GM18861 (cell line): ENCODE measurements at regions not wholly inside any gene's neighbourhood (a gene's known extent, or its start where the extent isn't known, plus 50 kb on each side); places are given as distances from the start of the nearest gene placed in this dataset.

Experiments
- ATAC-seq: cut with Tn5 transposase; IDR thresholded peaks from one replicate; pipeline ENCODE4 v1.9.1; 2021; ENCODE audit not compliant: unreplicated experiment

DNA sequence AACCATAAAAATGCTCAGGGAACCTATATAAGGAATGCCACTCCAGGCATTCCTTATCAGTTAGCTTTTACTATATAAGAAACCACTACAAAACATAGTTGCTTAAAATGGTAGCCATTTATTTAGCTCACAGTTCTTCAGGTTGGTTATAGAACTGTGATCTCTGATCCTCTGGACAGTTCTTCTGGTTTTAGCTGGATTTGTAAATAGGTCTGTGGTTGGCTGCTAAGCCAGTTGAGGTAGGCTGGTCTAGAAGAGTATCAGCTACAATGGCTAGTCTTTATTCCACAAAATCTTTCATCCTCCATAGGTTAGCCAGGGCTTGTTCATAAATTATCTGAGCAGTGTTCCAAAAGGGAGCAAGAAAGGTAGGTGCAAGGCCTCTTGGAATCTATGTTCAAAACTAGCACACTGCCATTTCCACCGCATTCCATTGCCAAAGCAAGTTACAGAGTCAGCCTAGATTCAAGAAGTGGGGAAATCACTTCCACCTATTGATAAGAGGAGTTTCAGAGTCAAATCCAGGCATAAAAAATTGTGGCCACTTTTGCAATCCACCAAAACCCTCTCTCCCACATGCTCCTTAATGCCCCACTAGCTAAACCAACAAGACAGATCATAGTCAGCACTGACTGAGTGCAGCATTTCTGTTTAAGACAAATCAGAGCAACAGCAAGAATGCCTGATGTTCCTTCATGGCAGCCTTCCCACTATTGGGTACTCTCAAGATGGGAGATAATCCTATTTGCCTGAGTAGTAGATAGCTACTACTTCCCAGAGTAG, 146.4 kb downstream of the IRS1 start:
- ATAC-seq: no peak

DNA sequence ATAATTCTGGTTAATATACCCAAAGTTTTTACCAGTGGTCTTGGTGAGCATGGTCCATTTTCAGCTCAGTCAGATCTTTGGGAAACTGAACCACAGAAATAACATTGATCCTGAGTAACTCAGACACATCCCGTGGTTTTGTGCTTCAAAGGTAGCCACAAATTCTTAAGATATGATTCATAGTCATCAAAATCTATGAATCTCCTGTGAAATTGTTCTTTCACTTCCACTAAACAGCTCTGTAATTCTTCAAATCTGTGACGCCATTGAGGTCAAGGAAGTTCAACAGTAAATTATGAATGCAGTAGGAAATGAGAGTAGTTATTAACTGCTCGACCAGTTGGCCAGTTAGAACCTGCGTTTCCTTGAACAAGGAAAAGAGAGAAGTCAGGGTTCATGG, 147.3 kb downstream of the IRS1 start:
- peak; percentile 71 for ATAC-seq

DNA sequence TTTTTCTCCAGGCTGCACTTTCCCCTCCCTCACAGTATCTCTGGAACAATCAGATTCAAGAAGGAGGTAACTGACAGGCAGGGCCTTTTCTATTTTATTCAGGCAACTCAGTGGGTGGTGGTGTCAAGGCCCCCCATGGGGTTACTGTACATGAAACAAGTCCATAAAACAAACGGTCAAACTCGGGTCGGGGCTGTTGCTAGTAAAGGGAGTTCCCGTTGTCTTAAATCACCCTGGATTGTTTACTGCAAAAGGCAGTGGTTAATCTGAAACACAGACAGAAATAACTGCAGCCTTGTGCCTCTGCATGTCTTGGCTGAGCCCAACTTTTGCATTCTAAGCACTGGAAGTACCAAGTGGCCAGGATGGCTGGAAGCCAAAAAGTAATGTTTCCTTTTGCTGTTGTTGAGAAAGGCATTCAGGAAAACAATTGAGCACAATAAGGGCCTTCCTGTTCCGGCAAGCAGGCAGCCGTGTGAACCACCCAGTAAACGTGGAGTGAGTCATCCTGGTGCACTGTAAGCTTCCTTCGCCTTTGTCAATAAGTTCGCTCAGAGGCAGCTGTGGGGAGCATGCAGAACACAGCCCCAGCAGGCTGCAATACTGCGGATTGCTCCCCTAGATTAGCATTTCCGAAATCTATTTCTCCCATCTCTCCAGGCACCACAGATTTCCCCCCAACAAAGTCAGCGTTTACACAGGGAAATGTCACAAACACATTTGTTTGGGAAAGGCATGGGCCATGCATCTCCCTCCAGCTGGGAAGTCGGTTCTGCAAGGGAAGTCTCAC, 149.6 kb downstream of the IRS1 start:
- ATAC-seq: peak; percentile 80

DNA sequence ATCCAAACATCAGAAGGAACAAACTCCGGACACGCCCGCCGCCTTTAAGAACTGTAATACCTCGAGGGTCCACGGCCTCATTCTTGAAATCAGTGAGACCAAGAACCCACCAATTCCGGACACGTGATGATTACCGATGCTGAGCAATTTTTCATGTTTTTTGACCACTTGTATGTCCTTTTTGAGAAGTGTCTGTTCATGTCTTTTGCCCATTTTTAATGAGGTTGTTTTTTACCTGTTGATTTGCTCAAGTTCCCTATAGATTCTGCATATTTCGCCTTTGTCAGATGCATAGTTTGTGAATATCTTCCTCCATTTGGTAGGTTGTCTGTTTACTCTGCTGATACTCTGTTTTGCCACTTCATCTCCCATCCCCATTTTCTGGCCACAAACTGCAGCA, 150.4 kb downstream of the IRS1 start:
- no peak for ATAC-seq

DNA sequence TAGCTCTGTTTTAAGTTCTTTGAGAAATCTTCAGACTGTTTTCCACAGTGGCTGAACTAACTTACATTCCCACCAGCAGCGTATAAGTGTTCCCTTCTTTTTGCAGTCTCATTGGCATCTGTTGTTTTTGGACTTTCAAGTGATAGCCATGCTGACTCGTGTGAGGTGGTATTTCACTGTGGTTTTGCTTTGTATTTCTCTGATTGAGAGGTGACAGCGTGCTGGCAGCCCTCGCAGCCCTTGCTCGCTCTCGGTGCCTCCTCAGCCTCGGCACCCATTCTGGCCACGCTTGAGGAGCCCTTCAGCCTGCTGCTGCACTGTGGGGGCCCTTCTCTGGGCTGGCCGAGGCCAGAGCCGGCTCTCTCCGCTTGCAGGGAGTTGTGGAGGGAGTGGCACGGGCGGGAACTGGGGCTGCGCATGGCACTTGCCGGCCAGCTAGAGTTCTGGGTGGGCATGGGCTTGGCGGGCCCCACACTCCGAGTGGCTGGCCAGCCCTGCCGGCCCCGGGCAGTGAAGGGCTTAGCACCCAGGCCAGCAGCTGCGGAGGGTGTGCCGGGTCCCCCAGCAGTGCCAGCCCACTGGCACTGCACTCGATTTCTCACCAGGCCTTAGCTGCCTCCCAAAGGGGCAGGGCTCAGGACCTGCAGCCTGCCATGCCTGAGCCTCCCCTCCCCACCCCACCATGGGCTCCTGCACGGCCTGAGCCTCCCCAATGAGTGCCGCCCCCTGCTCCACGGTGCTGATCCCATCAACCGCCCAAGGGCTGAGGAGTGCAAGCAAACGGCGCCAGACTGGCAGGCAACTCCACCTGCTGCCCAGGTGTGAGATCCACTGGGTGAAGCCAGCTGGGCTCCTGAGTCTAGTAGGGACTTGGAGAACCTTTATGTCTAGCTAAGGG, 151.8 kb downstream of the IRS1 start:
- ATAC-seq: no peak

DNA sequence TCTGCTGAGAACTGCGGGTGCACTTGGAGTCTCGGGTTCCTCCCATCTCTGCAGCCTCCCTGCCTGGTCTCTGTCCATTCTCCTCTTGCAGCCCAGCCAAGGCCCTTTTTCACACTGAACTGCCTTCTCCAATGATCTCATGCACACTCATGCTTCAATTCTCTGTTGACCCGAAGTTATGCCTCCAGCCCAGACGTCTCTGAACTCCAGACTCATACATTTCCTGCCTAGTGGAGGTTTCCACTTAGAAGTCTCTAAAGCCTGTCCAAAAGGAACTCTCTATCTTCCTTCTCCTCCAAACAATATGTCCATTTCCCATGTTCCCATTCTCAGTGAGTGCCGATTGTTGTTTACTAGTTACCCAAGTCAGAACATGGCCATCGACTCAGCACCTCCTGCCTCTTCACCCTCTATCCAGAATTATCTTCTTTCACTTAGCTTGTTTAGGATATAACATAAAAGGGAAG, 155.2 kb downstream of the IRS1 start:
- no peak for ATAC-seq

DNA sequence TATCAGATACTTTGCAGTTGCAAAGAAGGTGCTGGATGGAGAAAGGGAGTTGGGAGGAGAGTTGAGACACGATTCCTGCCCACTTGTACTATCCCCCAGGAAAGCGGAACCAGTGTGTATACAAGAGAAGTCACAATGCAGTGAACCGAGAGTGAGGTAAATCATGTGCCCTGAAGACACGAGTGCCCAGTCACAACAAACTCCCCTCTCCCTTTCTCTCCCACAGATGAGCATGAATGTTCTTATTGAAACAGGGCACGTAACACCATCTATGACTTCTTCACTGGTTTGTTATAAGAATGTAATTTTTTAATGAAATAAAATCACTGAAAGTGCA, 155.7 kb downstream of the IRS1 start:
- no peak for ATAC-seq

DNA sequence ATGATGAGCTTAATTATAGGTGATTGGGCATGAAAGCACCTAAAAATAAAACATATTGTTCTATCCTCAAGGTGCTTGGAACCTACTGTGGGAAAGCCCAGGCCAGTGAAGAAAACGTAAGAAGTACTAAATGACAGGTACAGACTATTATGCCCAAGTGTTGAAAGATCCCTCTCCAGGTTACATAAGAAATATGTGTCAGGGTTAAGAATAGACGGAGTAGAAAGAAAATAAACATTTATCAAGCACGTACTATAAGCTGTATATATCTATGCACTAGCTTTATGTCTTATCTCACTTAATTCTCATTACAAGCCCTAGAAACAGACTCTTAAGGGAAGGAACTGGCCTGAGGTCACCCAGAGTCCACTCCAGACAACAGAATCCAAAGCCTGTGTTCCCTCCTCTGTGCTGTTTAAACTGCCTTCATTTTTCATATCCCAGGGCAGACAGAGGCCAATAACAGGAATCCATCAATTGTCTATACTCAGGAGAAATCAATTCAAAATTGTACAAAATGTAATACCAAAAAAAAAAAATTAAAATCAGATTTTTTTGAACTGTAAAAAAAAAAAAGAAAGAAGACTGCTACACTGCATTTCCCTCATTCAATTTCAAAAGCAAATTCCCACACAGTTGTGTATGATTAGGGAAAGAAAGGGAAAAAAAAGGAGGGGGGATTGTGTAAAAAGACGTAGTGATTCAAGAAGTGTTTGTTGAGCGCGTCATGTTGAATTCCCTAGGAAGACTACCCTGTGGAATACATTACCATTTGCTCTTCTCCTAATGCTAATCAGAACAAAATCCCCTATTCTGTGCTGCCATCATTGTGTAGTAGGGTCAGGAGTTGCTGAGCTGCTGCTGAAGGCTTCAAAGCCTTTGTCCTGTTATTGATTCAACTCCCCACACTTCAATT, 156.3 kb downstream of the IRS1 start:
- ATAC-seq: no peak

DNA sequence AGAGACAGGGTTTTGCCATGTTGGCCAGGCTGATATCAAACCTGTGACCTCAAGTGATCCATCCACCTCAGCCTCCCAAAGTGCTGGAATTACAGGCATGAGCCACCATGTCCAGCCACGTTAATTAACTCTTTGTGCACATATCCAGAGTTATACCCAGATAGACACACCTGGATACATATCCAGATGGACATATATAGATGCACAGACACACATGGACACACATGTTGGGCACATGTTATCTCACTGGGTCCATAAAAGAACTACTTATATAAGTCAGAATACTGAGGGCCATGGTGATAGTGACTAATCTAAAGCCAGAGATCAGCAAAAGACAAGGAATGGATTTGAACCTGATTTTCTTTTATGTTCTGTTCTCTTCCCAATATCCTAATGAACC, 158.6 kb downstream of the IRS1 start:
- no peak for ATAC-seq

DNA sequence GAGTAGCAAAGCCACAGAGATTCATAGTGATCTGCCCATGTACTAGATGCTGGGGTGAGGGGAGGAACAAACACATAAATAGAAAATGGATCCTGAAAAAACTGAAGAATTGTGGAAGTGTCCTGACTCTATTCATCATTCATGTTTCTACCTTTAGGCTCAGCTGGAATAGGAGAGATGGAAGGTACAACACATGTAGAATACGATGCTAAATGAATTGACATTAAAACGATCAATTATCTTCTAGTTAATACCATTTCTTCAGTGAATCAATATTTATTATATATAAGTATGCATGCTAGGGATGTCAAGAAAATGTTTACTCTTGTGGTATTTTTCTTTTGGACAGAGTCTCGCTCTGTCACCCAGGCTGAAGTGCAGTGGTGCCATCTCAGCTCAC, 159.1 kb downstream of the IRS1 start:
- no peak for ATAC-seq

DNA sequence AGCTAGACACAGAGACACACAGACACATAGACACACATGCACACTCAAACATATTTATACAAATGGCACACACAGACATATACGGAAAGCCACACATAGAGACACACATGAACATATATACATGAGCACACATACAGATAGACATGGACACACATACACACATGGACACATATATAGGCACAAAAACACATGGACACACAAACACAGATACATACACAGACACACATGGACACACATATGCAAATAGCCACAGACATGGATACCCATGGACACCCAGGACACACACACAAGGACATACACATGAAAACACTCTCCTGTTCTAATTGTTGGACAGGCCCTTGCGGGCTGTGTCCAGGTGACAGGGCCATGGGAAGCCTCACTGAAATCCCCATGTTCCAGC, 160.1 kb downstream of the IRS1 start:
- ATAC-seq: no peak

DNA sequence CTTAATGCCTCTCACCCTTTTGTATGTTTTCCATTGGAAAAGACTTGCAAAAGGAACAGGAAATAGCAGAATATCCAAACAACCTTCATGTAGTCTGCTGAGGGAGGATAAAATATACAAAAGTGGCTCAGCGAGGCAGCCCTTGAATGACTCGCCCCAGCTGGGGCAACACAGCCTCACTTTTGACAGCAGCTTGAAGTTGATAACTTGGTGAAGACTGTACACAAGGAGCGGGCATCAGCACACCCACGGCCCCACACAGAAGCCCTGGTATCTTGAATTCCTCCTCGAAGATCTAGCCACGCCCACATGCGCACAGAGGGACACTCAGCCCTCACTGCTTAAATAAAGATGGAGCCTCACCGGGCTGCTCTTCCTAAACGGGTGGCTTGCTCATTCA, 161.0 kb downstream of the IRS1 start:
- no peak for ATAC-seq

DNA sequence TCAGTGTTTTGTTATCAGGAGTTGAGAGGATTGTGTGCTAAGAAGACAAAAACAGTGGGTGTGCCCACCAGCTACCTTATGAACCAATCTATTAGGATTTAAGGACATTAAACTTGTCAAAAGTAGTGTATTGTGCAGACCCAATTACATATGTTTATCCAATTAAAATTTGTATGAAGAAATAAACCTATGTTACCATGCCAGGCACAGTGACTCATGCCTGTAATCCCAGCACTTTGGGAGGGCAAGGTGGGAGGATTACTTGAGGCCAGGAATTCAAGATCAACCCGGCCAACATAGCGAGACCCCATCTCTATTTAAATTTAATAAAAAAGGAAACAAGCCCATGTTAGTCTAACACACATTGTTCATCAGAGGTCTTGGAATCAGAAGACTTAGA, 162.2 kb downstream of the IRS1 start:
- ATAC-seq: no peak

DNA sequence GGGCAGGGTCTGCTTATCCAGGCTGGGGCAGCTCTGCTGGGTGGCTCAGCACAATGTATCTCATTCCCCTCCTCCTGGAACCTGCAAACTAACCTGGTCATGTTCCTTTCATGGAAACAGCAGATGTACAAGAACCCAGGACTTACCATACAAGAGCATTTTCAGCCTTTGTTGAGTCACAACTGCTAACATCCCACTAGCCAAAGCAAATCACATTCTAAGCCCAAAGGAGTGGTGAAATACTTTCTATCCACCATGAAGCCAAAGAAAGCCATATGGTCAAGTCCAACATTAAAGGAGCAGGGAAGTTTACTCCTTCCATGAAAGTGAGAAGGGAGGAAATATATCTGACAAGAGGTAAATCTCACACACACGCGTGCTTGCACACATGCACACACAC, 163.0 kb downstream of the IRS1 start:
- ATAC-seq: no peak

DNA sequence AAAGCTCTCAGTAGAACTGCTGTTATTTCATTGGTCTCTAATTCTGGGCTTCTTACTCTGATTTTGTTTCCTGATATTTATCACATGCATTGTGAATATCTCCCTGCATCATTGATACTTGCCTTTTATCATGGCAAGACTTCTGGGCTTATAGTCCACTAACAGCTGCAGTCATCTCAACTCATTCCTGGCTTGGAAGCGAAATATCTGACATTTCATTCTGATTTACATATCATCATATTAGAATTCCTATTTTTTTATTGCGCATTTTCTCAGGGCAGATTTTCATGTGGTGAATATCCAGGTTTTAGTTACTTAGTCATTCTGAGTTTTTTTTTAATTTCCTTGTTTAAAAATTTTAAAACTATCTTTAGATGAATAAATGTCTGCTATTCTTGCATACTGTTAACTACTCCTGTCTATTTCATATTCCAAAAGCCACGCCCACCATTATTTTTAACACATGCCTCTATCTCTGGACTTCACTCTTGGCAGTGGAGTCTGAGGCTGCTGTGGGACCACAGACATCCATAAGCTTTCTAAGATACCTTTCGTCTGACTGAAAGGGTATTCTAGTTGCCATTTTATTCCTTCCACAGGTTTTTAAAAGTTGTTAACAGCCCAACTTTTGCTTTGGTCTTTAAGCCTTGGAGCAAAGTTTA, 164.5 kb downstream of the IRS1 start:
- no peak for ATAC-seq

DNA sequence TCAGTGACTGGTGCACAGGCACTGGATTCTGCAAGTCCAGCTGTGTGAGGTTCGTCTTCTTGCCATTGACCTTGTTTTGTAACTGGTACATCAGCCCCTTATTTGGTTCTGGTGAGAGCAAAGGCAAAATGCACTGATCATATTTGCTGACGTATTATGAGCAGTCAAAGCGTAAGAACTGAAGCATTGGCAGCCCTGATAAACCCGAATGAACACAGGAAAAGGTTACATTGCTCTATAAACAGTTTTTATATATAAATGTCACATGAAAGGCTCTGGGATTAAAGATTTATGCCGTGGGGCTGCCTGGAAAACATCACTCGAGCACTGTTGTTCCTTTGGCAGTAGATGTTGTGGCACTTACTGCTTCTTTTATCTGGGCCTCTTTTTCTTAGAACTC, 167.9 kb downstream of the IRS1 start:
- ATAC-seq: no peak

DNA sequence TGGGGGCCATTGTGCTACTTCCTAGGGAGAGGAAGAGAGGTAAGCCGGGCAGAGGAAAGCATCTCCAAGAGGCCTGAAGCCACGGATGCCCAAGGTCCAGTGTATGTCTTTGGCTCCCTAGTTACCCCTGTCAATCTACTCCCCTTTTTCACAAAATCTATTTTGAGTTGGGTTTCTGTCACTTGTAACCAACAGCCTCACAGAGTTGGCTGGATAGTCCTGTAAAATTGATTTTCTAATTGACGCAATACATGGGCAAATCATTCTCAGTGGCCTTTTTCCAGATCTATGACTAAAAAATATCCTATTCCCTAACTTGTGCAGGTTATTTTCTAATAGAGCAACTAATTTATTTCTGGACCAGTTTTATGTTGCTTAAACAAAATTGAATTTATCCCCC, 168.4 kb downstream of the IRS1 start:
- ATAC-seq: no peak

DNA sequence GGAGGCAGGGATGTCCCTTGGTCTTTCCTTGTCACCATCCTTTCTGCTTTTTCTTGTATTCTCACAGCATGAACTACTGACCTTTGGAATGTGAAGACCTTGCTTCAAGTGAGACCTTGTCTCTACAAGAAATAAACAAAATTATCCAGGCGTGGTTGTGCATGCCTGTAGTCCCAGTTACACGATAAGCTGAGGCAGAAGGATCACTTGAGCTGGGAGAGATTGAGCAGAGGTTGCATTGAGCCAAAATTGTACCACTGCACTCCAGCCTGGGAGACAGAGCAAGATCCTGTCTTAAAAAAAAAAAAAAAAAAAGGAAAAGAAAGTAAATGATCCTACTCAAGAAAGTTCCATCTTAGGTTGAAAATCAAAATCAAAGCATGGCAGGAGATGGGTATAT, 173.7 kb downstream of the IRS1 start:
- no peak for ATAC-seq

DNA sequence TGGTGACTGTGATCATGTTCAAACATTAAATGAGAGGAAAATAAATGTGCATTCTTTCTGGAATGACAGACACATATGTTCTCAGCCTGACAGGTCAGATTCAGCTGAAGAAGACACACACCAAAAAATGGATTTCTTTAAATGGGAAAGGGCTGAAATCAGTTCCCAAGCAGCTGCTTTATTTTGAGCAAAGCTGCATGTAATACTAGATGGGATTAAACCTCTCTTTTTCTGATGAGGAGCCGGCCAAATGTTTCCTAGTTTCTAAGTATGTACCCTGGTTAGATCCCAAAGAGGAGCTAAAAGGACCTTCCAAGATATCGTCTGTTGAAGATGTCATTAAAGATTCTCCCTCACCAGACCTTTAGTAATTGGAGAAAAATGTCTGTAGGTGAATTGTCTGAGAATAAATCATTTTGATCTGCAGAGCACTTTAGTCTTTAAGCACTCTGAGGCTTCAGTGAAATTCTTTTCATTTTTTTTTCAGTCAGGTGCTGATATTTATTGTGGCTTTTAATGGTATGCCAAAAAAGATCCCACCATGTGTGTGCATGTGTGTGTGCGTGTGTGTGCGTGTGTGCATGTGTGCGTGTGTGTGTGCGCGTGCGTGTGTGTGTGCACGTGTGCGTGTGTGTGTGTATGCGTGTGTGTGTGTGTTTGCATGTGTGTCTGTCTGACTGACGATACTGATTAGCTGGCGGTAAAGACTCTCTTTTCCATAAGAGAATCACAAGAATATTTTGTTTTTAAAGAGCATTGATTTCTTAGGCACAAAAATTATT, 175.8 kb downstream of the IRS1 start:
- no peak for ATAC-seq
